Liver (tissue), 8 donors: ENCODE measurements at regions not wholly inside any gene's neighbourhood (a gene's known extent, or its start where the extent isn't known, plus 50 kb on each side); places are given as distances from the start of the nearest gene placed in this dataset.

Experiments
- DNase-seq: peaks from one replicate; pipeline ENCODE4 v3.0.0-alpha.2; 2017; ENCODE audit warnings: low spot score
- H3K27ac ChIP-seq, 2 donors: one replicate each; pipeline ENCODE4 v1.7.0; 2013; ENCODE audit warnings: inconsistent platforms in 2 of 2, low read length in 2 of 2, control low read depth in 1 of 2, low read depth in 1 of 2, mild to moderate bottlenecking in 1 of 2
- H3K27me3 ChIP-seq, 4 donors: one replicate each; pipeline versions ENCODE4 v1.6.1 to v1.7.0; 2013; ENCODE audit warnings: low read length in 3 of 4, inconsistent platforms in 1 of 4, mild to moderate bottlenecking in 1 of 4, moderate library complexity in 1 of 4; ENCODE audit not compliant: control insufficient read depth in 4 of 4, insufficient read depth in 4 of 4
- H3K36me3 ChIP-seq, 4 donors: one replicate each; pipeline versions ENCODE4 v1.6.1 to v1.7.0; 2013; ENCODE audit warnings: low read length in 3 of 4, mild to moderate bottlenecking in 3 of 4, low read depth in 1 of 4, moderate library complexity in 1 of 4; ENCODE audit not compliant: control insufficient read depth in 4 of 4, insufficient read depth in 3 of 4
- H3K4me1 ChIP-seq, 4 donors: one replicate each; pipeline versions ENCODE4 v1.6.1 to v1.7.0; 2013; ENCODE audit warnings: low read length in 3 of 4, mild to moderate bottlenecking in 3 of 4, moderate library complexity in 1 of 4; ENCODE audit not compliant: control insufficient read depth in 4 of 4, insufficient read depth in 4 of 4
- H3K4me3 ChIP-seq, 3 donors: one replicate each; pipeline versions ENCODE4 v1.6.1 to v1.7.0; 2013; ENCODE audit warnings: low read length in 3 of 3, control low read depth in 1 of 3, low read depth in 1 of 3, mild to moderate bottlenecking in 1 of 3
- H3K9ac ChIP-seq, 2 donors: one replicate each; pipeline ENCODE4 v1.7.0; 2013; ENCODE audit warnings: low read length in 2 of 2, mild to moderate bottlenecking in 2 of 2, moderate library complexity in 2 of 2, control low read depth in 1 of 2, low read depth in 1 of 2
- H3K9me3 ChIP-seq, 4 donors: one replicate each; pipeline versions ENCODE4 v1.6.1 to v1.7.0; 2013; ENCODE audit warnings: low read length in 3 of 4; ENCODE audit not compliant: control insufficient read depth in 4 of 4
- ATF3 ChIP-seq: IDR thresholded peaks from 2 replicates; pipeline ENCODE4 v1.6.1; 2016; ENCODE audit warnings: antibody characterized with exemption
- CTCF ChIP-seq: fragments of 150-350 bp; IDR thresholded peaks from 2 replicates; pipeline ENCODE4 v1.5.1; 2017; ENCODE audit warnings: improper control_type of control experiment, low read depth, low read length; ENCODE audit not compliant: missing input control
- EGR1 ChIP-seq, 2 donors: IDR thresholded peaks; 2 replicates each; pipeline ENCODE4 v1.6.1; 2016 to 2018; ENCODE audit warnings: antibody characterized with exemption in 2 of 2, low read depth in 2 of 2
- FOXA1 ChIP-seq: IDR thresholded peaks from 2 replicates; pipeline ENCODE4 v1.6.1; 2016; ENCODE audit warnings: antibody characterized with exemption
- FOXA2 ChIP-seq: IDR thresholded peaks from 2 replicates; pipeline ENCODE4 v1.6.1; 2016; ENCODE audit warnings: antibody characterized with exemption
- GABPA ChIP-seq, 2 donors: IDR thresholded peaks in 1 of 2; conservative IDR thresholded peaks in 1 of 2; 2 replicates each; pipeline ENCODE4 v1.6.1; 2016; ENCODE audit warnings: antibody characterized with exemption in 2 of 2, mild to moderate bottlenecking in 1 of 2, moderate library complexity in 1 of 2
- HNF4A ChIP-seq, 2 donors: conservative IDR thresholded peaks; 2 replicates each; pipeline ENCODE4 v1.6.1; 2016; ENCODE audit warnings: antibody characterized with exemption in 2 of 2, mild to moderate bottlenecking in 2 of 2
- HNF4G ChIP-seq: IDR thresholded peaks from 2 replicates; pipeline ENCODE4 v1.6.1; 2016; ENCODE audit warnings: antibody characterized with exemption
- JUND ChIP-seq, 2 donors: IDR thresholded peaks; 2 replicates each; pipeline ENCODE4 v1.6.1; 2016; ENCODE audit warnings: antibody characterized with exemption in 2 of 2
- MAX ChIP-seq: IDR thresholded peaks from 2 replicates; pipeline ENCODE4 v1.6.1; 2016; ENCODE audit warnings: antibody characterized with exemption
- NR2F2 ChIP-seq: IDR thresholded peaks from 2 replicates; pipeline ENCODE4 v1.6.1; 2016; ENCODE audit warnings: antibody characterized with exemption
- RAD21 ChIP-seq, 2 donors: IDR thresholded peaks; 2 replicates each; pipeline ENCODE4 v1.6.1; 2016; ENCODE audit warnings: antibody characterized with exemption in 2 of 2, mild to moderate bottlenecking in 2 of 2
- REST ChIP-seq: IDR thresholded peaks from 2 replicates; pipeline ENCODE4 v1.6.1; 2016; ENCODE audit warnings: antibody characterized with exemption, mild to moderate bottlenecking
- RXRA ChIP-seq, 2 donors: IDR thresholded peaks; 2 replicates each; pipeline ENCODE4 v1.6.1; 2017 to 2018; ENCODE audit warnings: antibody characterized with exemption in 2 of 2, mild to moderate bottlenecking in 1 of 2
- SP1 ChIP-seq: IDR thresholded peaks from 2 replicates; pipeline ENCODE4 v1.6.1; 2018; ENCODE audit warnings: antibody characterized with exemption, mild to moderate bottlenecking
- TAF1 ChIP-seq: conservative IDR thresholded peaks from 2 replicates; pipeline ENCODE4 v1.6.1; 2016; ENCODE audit warnings: antibody characterized with exemption, mild to moderate bottlenecking
- ZBTB33 ChIP-seq: IDR thresholded peaks from 2 replicates; pipeline ENCODE4 v1.6.1; 2016; ENCODE audit warnings: antibody characterized with exemption
- WGBS: extraction: QIAGEN DNeasy Blood & Tissue Kit; methylation state at CpG from one replicate; pipeline ENCODE4 v1.1.7; 2013; 5-methylcytosine and 5-hydroxymethylcytosine counted together
- donor health status: healthy.
- donor health status: healthy.
- donor health status: healthy.
- donor health status: healthy.
- donor health status: healthy.

GRCh38 chr2:219830353-219830738 lies 202.9 kb downstream of the SLC4A3 start:
- Histone ChIP-seq H3K27me3 (no peaks in the 10 kb centered on the region), H3K9me3 (no peaks in the 10 kb centered on the region), H3K9ac (no peak overlapping the region), H3K4me1 (no peaks in the 10 kb centered on the region), H3K27ac (no peak overlapping the region), H3K36me3 (no peaks in the 10 kb centered on the region), H3K4me3 (no peak overlapping the region)
- no peak for TF ChIP-seq JUND (IDR thresholded peaks at IDR 0.05)
- 81% methylated on average over 5 of the region's 5 CpGs for WGBS
- DNase-seq = no peak

- Histone ChIP-seq H3K27ac (no peak overlapping the region), H3K9me3 (no peaks in the 10 kb centered on the region), H3K4me1 (no peaks in the 10 kb centered on the region), H3K27me3 (peaks cover 0 to 2% (median 0%) of the 10 kb centered on the region in 4 donors), H3K4me3 (no peak overlapping the region), H3K9ac (no peak overlapping the region), H3K36me3 (no peaks in the 10 kb centered on the region)
- no peak for TF ChIP-seq FOXA2
- no peak for TF ChIP-seq EGR1 (IDR thresholded peaks at IDR 0.05; ENCODE audit: low read depth in 2 of 2)
- no peak for TF ChIP-seq HNF4A (conservative IDR thresholded peaks at IDR 0.05)
- no peak for DNase-seq
- WGBS = 74% methylated on average over 2 of the region's 2 CpGs
Observed at GRCh38 chr2:219831957-219832356, 204.5 kb downstream of the SLC4A3 start.

GRCh38 chr2:219832904-219833303 lies 205.5 kb downstream of the SLC4A3 start:
- no peaks in the 10 kb centered on the region for H3K36me3 ChIP-seq
- H3K27me3 ChIP-seq = peaks cover 0 to 4% (median 0%) of the 10 kb centered on the region in 4 donors
- DNase-seq = no peak
- no peak overlapping the region for H3K4me3 ChIP-seq
- H3K27ac ChIP-seq = no peak overlapping the region
- no peak overlapping the region for H3K9ac ChIP-seq
- TF ChIP-seq HNF4A (conservative IDR thresholded peaks at IDR 0.05) = no peak
- no peak for TF ChIP-seq CTCF
- no peak for TF ChIP-seq FOXA2
- no peak for TF ChIP-seq ZBTB33
- TF ChIP-seq EGR1 (IDR thresholded peaks at IDR 0.05; ENCODE audit: low read depth in 2 of 2) = no peak
- no peak for TF ChIP-seq RXRA (IDR thresholded peaks at IDR 0.05)
- TF ChIP-seq RAD21 (IDR thresholded peaks at IDR 0.05) = no peak
- no peak for TF ChIP-seq JUND (IDR thresholded peaks at IDR 0.05)
- no peak for TF ChIP-seq ATF3
- no peak for TF ChIP-seq GABPA (IDR thresholded peaks at IDR 0.05 in 1 of 2, conservative IDR thresholded peaks at IDR 0.05 in 1 of 2)
- no peak for TF ChIP-seq SP1
- TF ChIP-seq NR2F2 = no peak
- no peak for TF ChIP-seq REST
- TF ChIP-seq FOXA1 = no peak
- TF ChIP-seq TAF1 = no peak
- TF ChIP-seq MAX = no peak
- TF ChIP-seq HNF4G = no peak
- no peaks in the 10 kb centered on the region for H3K4me1 ChIP-seq
- no peaks in the 10 kb centered on the region for H3K9me3 ChIP-seq
- 77% methylated on average over 1 of the region's 1 CpG for WGBS
